Caco-2 (cell line): ENCODE measurements at regions not wholly inside any gene's neighbourhood (a gene's known extent, or its start where the extent isn't known, plus 50 kb on each side); places are given as distances from the start of the nearest gene placed in this dataset.

Experiments
- BruUV-seq: library from RNA; stranded (reverse); fragments of 400-500 nt; replicated peaks from 2 replicates; lab custom pipeline; 2021; lab: Mats Ljungman, UMichigan
- CTCF ChIA-PET: fragments of 300-600 bp; sonication (Branson Sonifier 250); formaldehyde crosslinking; loops from one replicate; lab custom pipeline; 2022; ENCODE audit warnings: antibody characterized with exemption; lab: Charles Lee
- POLR2A ChIA-PET: fragments of 300-600 bp; sonication (Branson Sonifier 250); formaldehyde crosslinking; loops from one replicate; lab custom pipeline; 2022; ENCODE audit warnings: antibody characterized with exemption; lab: Charles Lee
- DNase-seq, 2 experiments: peaks; one replicate each; pipeline versions ENCODE4 v3.0.0 to v3.0.0-alpha.2; 2020 to 2022
- H3K27me3 ChIP-seq: replicated peaks from 2 replicates; pipeline ENCODE4 v1.6.0; 2011; ENCODE audit warnings: low read length; ENCODE audit not compliant: control insufficient read depth, insufficient read depth
- H3K36me3 ChIP-seq: 2 replicates; pipeline ENCODE4 v1.5.1; 2011; ENCODE audit warnings: low read length; ENCODE audit not compliant: control insufficient read depth, insufficient read depth
- H3K4me1 ChIP-seq: fragments of 250-450 bp; sonication (Bioruptor Pico); 2 replicates; pipeline ENCODE4 v1.5.1; 2020; ENCODE audit warnings: mild to moderate bottlenecking
- H3K4me3 ChIP-seq: 2 replicates; pipeline ENCODE4 v1.5.1; 2011; ENCODE audit warnings: low read depth, mild to moderate bottlenecking, control low read depth, low read length
- H3K9me3 ChIP-seq: fragments of 250-450 bp; sonication (Bioruptor Pico); 2 replicates; pipeline ENCODE4 v1.5.1; 2020; ENCODE audit warnings: mild to moderate bottlenecking, moderate library complexity
- H3K27ac Mint-ChIP-seq: one replicate; pipeline ENCODE4 v1.8.0; 2022; ENCODE audit warnings: mixed read lengths; ENCODE audit not compliant: unreplicated experiment
- H3K27me3 Mint-ChIP-seq: one replicate; pipeline ENCODE4 v1.8.0; 2022; ENCODE audit warnings: mixed read lengths; ENCODE audit not compliant: insufficient read depth, unreplicated experiment
- H3K36me3 Mint-ChIP-seq: one replicate; pipeline ENCODE4 v1.8.0; 2022; ENCODE audit warnings: mild to moderate bottlenecking, mixed read lengths; ENCODE audit not compliant: insufficient read depth, unreplicated experiment
- H3K4me1 Mint-ChIP-seq: one replicate; pipeline ENCODE4 v1.8.0; 2022; ENCODE audit warnings: low read depth, mixed read lengths; ENCODE audit not compliant: unreplicated experiment
- H3K4me3 Mint-ChIP-seq: one replicate; pipeline ENCODE4 v1.8.0; 2022; ENCODE audit warnings: mild to moderate bottlenecking, moderate library complexity, mixed read lengths; ENCODE audit not compliant: unreplicated experiment
- H3K9me3 Mint-ChIP-seq: one replicate; pipeline ENCODE4 v1.8.0; 2022; ENCODE audit warnings: mixed read lengths; ENCODE audit not compliant: unreplicated experiment
- CTCF ChIP-seq, 2 experiments: fragments of 200-600 bp in 1 of 2; IDR thresholded peaks; 1 replicate in 1 of 2; 2 replicates in 1 of 2; pipeline versions ENCODE4 v1.5.1 to v1.8.0; 2011 to 2022; ENCODE audit warnings: antibody characterized with exemption in 1 of 2, control low read depth in 1 of 2, inconsistent platforms in 1 of 2, low read depth in 1 of 2, low read length in 1 of 2, mild to moderate bottlenecking in 1 of 2, moderate library complexity in 1 of 2; ENCODE audit not compliant: insufficient read depth in 1 of 2, severe bottlenecking in 1 of 2, unreplicated experiment in 1 of 2
- intact Hi-C: fragments of 100-400 bp; cut with micrococcal nuclease; formaldehyde crosslinking; loops from one replicate; pipeline ENCODE4 v1.10.0; 2022; ENCODE audit not compliant: unreplicated experiment

- ChIA-PET CTCF (no interaction called here), POLR2A (no interaction called here)
- H3K9me3 ChIP-seq, result no peaks in the 10 kb centered on the region
- Mint-ChIP-seq H3K27me3 (peaks cover 13% of the 10 kb centered on the region), H3K4me1 (no peaks in the 10 kb centered on the region), H3K36me3 (no peaks in the 10 kb centered on the region), H3K27ac (no peak overlapping the region), H3K4me3 (no peak overlapping the region), H3K9me3 (no peaks in the 10 kb centered on the region)
- H3K4me1 ChIP-seq, result no peaks in the 10 kb centered on the region
- DNase-seq, result no peak
- no peak overlapping the region for H3K4me3 ChIP-seq
- intact Hi-C loops, result no loop called here
- TF ChIP-seq CTCF (IDR thresholded peaks at IDR 0.05; ENCODE audit: insufficient read depth in 1 of 2, low read depth in 1 of 2, low read length in 1 of 2, severe bottlenecking in 1 of 2, unreplicated experiment in 1 of 2), result no peak
- no peaks in the 10 kb centered on the region for H3K27me3 ChIP-seq
- no peaks in the 10 kb centered on the region for H3K36me3 ChIP-seq
- BruUV-seq, result no TSS peak
Observed at GRCh38 chr18:73758446-73758845, 389.2 kb downstream of the FBXO15 start.

GRCh38 chr18:73756256-73757091, 391.2 kb downstream of the FBXO15 start:
- intact Hi-C loops, result no loop called here
- H3K9me3 Mint-ChIP-seq, result no peaks in the 10 kb centered on the region
- Histone ChIP-seq H3K4me3 (no peak overlapping the region), H3K9me3 (no peaks in the 10 kb centered on the region), H3K4me1 (no peaks in the 10 kb centered on the region), H3K27me3 (no peaks in the 10 kb centered on the region), H3K36me3 (no peaks in the 10 kb centered on the region)
- no peak overlapping the region for H3K27ac Mint-ChIP-seq
- H3K36me3 Mint-ChIP-seq, result no peaks in the 10 kb centered on the region
- no TSS peak for BruUV-seq
- no peak overlapping the region for H3K4me3 Mint-ChIP-seq
- H3K4me1 Mint-ChIP-seq, result no peaks in the 10 kb centered on the region
- no peak for TF ChIP-seq CTCF (IDR thresholded peaks at IDR 0.05; ENCODE audit: insufficient read depth in 1 of 2, low read depth in 1 of 2, low read length in 1 of 2, severe bottlenecking in 1 of 2, unreplicated experiment in 1 of 2)
- DNase-seq, result no peak
- H3K27me3 Mint-ChIP-seq, result peaks cover 13% of the 10 kb centered on the region
- CTCF ChIA-PET, result no interaction called here
- POLR2A ChIA-PET, result no interaction called here

- no peak for TF ChIP-seq CTCF (IDR thresholded peaks at IDR 0.05; ENCODE audit: insufficient read depth in 1 of 2, low read depth in 1 of 2, low read length in 1 of 2, severe bottlenecking in 1 of 2, unreplicated experiment in 1 of 2)
- CTCF ChIA-PET, result no interaction called here
- H3K27me3 ChIP-seq, result no peaks in the 10 kb centered on the region
- POLR2A ChIA-PET, result no interaction called here
- BruUV-seq, result no TSS peak
- Mint-ChIP-seq H3K9me3 (no peaks in the 10 kb centered on the region), H3K27ac (no peak overlapping the region), H3K4me3 (no peak overlapping the region), H3K27me3 (peaks cover 13% of the 10 kb centered on the region), H3K4me1 (no peaks in the 10 kb centered on the region), H3K36me3 (no peaks in the 10 kb centered on the region)
- intact Hi-C loops, result no loop called here
- no peaks in the 10 kb centered on the region for H3K4me1 ChIP-seq
- H3K36me3 ChIP-seq, result no peaks in the 10 kb centered on the region
- H3K4me3 ChIP-seq, result no peak overlapping the region
- H3K9me3 ChIP-seq, result no peaks in the 10 kb centered on the region
- DNase-seq, result no peak
Observed at GRCh38 chr18:73752965-73753364, 394.7 kb downstream of the FBXO15 start.
